ENCODE measurements at regions not wholly inside any gene's neighbourhood (a gene's known extent, or its start where the extent isn't known, plus 50 kb on each side); places are given as distances from the start of the nearest gene placed in this dataset.
"Not testable (repeated sequence)": the region's sequence is repeated elsewhere in the genome, so short reads cannot be mapped to it uniquely, and the experiment has no call there.

DNA sequence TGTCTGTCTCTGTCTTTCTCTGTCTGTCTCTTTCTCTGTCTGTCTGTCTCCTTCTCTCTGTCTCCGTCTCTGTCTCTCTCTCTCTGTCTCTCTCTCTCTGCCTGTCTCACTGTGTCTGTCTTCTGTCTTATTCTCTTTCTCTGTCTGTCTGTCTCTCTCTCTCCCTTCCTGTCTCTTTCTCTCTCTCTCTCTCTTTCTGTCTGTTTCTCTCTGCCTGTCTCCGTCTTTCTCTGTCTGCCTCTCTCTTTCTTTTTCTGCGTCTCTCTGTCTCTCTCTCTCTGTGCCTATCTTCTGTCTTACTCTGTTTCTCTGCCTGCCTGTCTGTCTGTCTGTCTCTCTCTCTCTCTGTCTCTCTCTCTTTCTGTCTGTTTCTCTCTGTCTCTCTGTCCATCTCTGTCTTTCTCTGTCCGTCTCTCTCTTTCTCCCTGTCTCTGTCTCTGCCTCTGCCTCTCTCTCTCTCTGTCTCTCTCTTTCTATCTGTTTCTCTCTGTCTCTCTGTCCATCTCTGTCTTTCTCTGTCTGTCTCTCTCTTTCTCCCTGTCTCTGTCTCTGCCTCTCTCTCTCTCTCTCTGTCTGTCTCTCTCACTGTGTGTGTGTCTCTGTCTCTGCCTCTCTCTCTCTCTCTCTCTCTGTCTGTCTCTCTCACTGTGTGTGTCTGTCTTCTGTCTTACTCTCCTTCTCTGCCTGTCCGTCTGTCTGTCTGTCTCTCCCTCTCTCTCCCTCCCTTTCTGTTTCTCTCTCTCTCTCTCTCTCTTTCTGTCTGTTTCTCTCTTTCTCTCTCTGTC, 2291.8 kb upstream of the TPTE start:
- not testable (repeated sequence) for TF ChIP-seq CTCF, POLR2A (IDR thresholded peaks at IDR 0.05)

Data from suprapubic skin (tissue), 3 donors.